ENCODE measurements at regions not wholly inside any gene's neighbourhood (a gene's known extent, or its start where the extent isn't known, plus 50 kb on each side); places are given as distances from the start of the nearest gene placed in this dataset.

GRCh38 chr12:85423947-85424346 is 143.9 kb downstream of the ALX1 start:
- TF ChIP-seq NR2C2 (CRISPR knock-in tag; IDR thresholded peaks at IDR 0.05) (no peak), CTCF (IDR thresholded peaks at IDR 0.05) (no peak), GABPB1 (CRISPR knock-in tag; IDR thresholded peaks at IDR 0.05) (no peak), IRF1 (CRISPR knock-in tag; IDR thresholded peaks at IDR 0.05) (no peak), JAZF1 (CRISPR knock-in tag; IDR thresholded peaks at IDR 0.05) (no peak), NFYB (CRISPR knock-in tag; conservative IDR thresholded peaks at IDR 0.05; ENCODE audit: low read depth) (no peak), ZNF219 (CRISPR knock-in tag; IDR thresholded peaks at IDR 0.05; ENCODE audit: borderline replicate concordance) (no peak), JUN (CRISPR knock-in tag; IDR thresholded peaks at IDR 0.05) (no peak), ZMAT4 (CRISPR knock-in tag; IDR thresholded peaks at IDR 0.05) (no peak), NR3C1 (CRISPR knock-in tag; conservative IDR thresholded peaks at IDR 0.05; ENCODE audit: low read depth) (no peak), CREM (CRISPR knock-in tag; IDR thresholded peaks at IDR 0.05) (no peak), CREB1 (CRISPR knock-in tag; IDR thresholded peaks at IDR 0.05) (no peak), ZSCAN18 (CRISPR knock-in tag; IDR thresholded peaks at IDR 0.05) (no peak), USF2 (CRISPR knock-in tag; IDR thresholded peaks at IDR 0.05) (no peak)

All from WTC11 (cell line).